NCI-H69 (cell line): ENCODE measurements at regions not wholly inside any gene's neighbourhood (a gene's known extent, or its start where the extent isn't known, plus 50 kb on each side); places are given as distances from the start of the nearest gene placed in this dataset.
"Not testable (repeated sequence)": the region's sequence is repeated elsewhere in the genome, so short reads cannot be mapped to it uniquely, and the experiment has no call there.

ENCODE experiments used
- DNase-seq: peaks from one replicate; lab custom pipeline; 2025; lab: John Stamatoyannopoulos, UW

- DNase-seq, result no peak
These were observed 85.9 kb downstream of the ASMT start for GRCh38 chrX:1700757-1701156.

GRCh38 chrX:1701396-1701901 is 86.6 kb downstream of the ASMT start:
- DNase-seq, result not testable (repeated sequence)

GRCh38 chrX:1702142-1702541 is 87.3 kb downstream of the ASMT start:
- not testable (repeated sequence) for DNase-seq

- DNase-seq, result not testable (repeated sequence)
These were observed 87.7 kb downstream of the ASMT start for GRCh38 chrX:1702557-1702956.

- not testable (repeated sequence) for DNase-seq
These were observed 94.4 kb downstream of the ASMT start for GRCh38 chrX:1709277-1709676.

GRCh38 chrX:1713296-1713695 is 98.4 kb downstream of the ASMT start:
- DNase-seq, result no peak

- no peak for DNase-seq
These were observed 102.5 kb downstream of the ASMT start for GRCh38 chrX:1717373-1717772.

GRCh38 chrX:1719270-1719669 is 104.4 kb downstream of the ASMT start:
- no peak for DNase-seq

GRCh38 chrX:1720836-1721235 is 106.0 kb downstream of the ASMT start:
- no peak for DNase-seq

- DNase-seq, result no peak
These were observed 110.6 kb downstream of the ASMT start for GRCh38 chrX:1725472-1725871.

GRCh38 chrX:1727531-1728027 is 112.7 kb downstream of the ASMT start:
- DNase-seq, result peak; percentile 18

GRCh38 chrX:1734806-1735205 is 119.9 kb downstream of the ASMT start:
- DNase-seq, result no peak

GRCh38 chrX:1741816-1742394 is 127.0 kb downstream of the ASMT start:
- no peak for DNase-seq

GRCh38 chrX:1743105-1743504 is 128.2 kb downstream of the ASMT start:
- DNase-seq, result no peak

GRCh38 chrX:1743663-1744062 is 128.8 kb downstream of the ASMT start:
- no peak for DNase-seq

GRCh38 chrX:1748408-1748807 is 133.5 kb downstream of the ASMT start:
- no peak for DNase-seq

GRCh38 chrX:1749499-1749898 is 134.6 kb downstream of the ASMT start:
- DNase-seq, result peak; percentile 3

GRCh38 chrX:1750267-1750666 is 135.4 kb downstream of the ASMT start:
- DNase-seq, result no peak

GRCh38 chrX:1751781-1752180 is 136.9 kb downstream of the ASMT start:
- DNase-seq, result no peak

- not testable (repeated sequence) for DNase-seq
These were observed 137.9 kb downstream of the ASMT start for GRCh38 chrX:1752799-1753198.

- no peak for DNase-seq
These were observed 139.2 kb downstream of the ASMT start for GRCh38 chrX:1754077-1754476.

GRCh38 chrX:1763294-1763693 is 148.4 kb downstream of the ASMT start:
- DNase-seq, result no peak

- DNase-seq, result not testable (repeated sequence)
These were observed 150.1 kb downstream of the ASMT start for GRCh38 chrX:1764883-1765364.

- peak; percentile 48 for DNase-seq
These were observed 152.2 kb downstream of the ASMT start for GRCh38 chrX:1767026-1767425.
